ENCODE measurements at regions not wholly inside any gene's neighbourhood (a gene's known extent, or its start where the extent isn't known, plus 50 kb on each side); places are given as distances from the start of the nearest gene placed in this dataset.

GRCh38 chr6:79307321-79308036 is 73.0 kb upstream of the HMGN3 start:
- no peaks in the 10 kb centered on the region for H3K79me2 ChIP-seq (ENCODE audit: insufficient read depth, low read length)
- TF ChIP-seq EZH2phosphoT487 (IDR thresholded peaks at IDR 0.05; ENCODE audit: borderline replicate concordance) (no peak), CTCF (conservative IDR thresholded peaks at IDR 0.05; ENCODE audit: low read length) (no peak)
- H3K27me3 ChIP-seq (ENCODE audit: insufficient read depth, low read length, poor library complexity, severe bottlenecking), result no peaks in the 10 kb centered on the region
- H3K9ac ChIP-seq (ENCODE audit: low read depth, low read length, poor library complexity, severe bottlenecking), result no peak overlapping the region
- no peaks in the 10 kb centered on the region for H3K9me3 ChIP-seq (ENCODE audit: insufficient read depth, low read depth, low read length)
- H3K4me1 ChIP-seq (ENCODE audit: insufficient read depth, low read length, poor library complexity, severe bottlenecking), result no peaks in the 10 kb centered on the region
- H3K4me3 ChIP-seq (ENCODE audit: low read length, poor library complexity, severe bottlenecking), result no peak overlapping the region
- H3F3A ChIP-seq (ENCODE audit: low read depth), result no peaks in the 10 kb centered on the region
- no peaks in the 10 kb centered on the region for H4K20me1 ChIP-seq (ENCODE audit: insufficient read depth, low read length, poor library complexity, severe bottlenecking)
- H2AFZ ChIP-seq (ENCODE audit: low read length), result no peak overlapping the region
- H3K36me3 ChIP-seq (ENCODE audit: insufficient read depth, low read length), result no peaks in the 10 kb centered on the region
- H3K4me2 ChIP-seq (ENCODE audit: low read depth, low read length, poor library complexity, severe bottlenecking), result no peak overlapping the region
- no peaks in the 10 kb centered on the region for H3K9me2 ChIP-seq (replicated peaks; ENCODE audit: low read depth, low read length)

GRCh38 chr6:79305020-79305419 is 70.5 kb upstream of the HMGN3 start:
- Histone ChIP-seq H3K4me1 (ENCODE audit: insufficient read depth, low read length, poor library complexity, severe bottlenecking) (no peaks in the 10 kb centered on the region), H3K4me3 (ENCODE audit: low read length, poor library complexity, severe bottlenecking) (no peak overlapping the region), H3K4me2 (ENCODE audit: low read depth, low read length, poor library complexity, severe bottlenecking) (no peak overlapping the region), H4K20me1 (ENCODE audit: insufficient read depth, low read length, poor library complexity, severe bottlenecking) (no peaks in the 10 kb centered on the region), H3K9me3 (ENCODE audit: insufficient read depth, low read depth, low read length) (no peaks in the 10 kb centered on the region), H3K27me3 (ENCODE audit: insufficient read depth, low read length, poor library complexity, severe bottlenecking) (no peaks in the 10 kb centered on the region), H3K9me2 (replicated peaks; ENCODE audit: low read depth, low read length) (no peaks in the 10 kb centered on the region), H3K79me2 (ENCODE audit: insufficient read depth, low read length) (no peaks in the 10 kb centered on the region), H3K36me3 (ENCODE audit: insufficient read depth, low read length) (no peaks in the 10 kb centered on the region), H3K9ac (ENCODE audit: low read depth, low read length, poor library complexity, severe bottlenecking) (no peak overlapping the region), H2AFZ (ENCODE audit: low read length) (no peak overlapping the region), H3F3A (ENCODE audit: low read depth) (no peaks in the 10 kb centered on the region)
- TF ChIP-seq EZH2phosphoT487 (IDR thresholded peaks at IDR 0.05; ENCODE audit: borderline replicate concordance) (no peak), CTCF (conservative IDR thresholded peaks at IDR 0.05; ENCODE audit: low read length) (no peak)

- no peak overlapping the region for H3K9ac ChIP-seq (ENCODE audit: low read depth, low read length, poor library complexity, severe bottlenecking)
- TF ChIP-seq EZH2phosphoT487 (IDR thresholded peaks at IDR 0.05; ENCODE audit: borderline replicate concordance) (no peak), CTCF (conservative IDR thresholded peaks at IDR 0.05; ENCODE audit: low read length) (no peak)
- H3K79me2 ChIP-seq (ENCODE audit: insufficient read depth, low read length), result no peaks in the 10 kb centered on the region
- H2AFZ ChIP-seq (ENCODE audit: low read length), result no peak overlapping the region
- no peaks in the 10 kb centered on the region for H3K4me1 ChIP-seq (ENCODE audit: insufficient read depth, low read length, poor library complexity, severe bottlenecking)
- H3K27me3 ChIP-seq (ENCODE audit: insufficient read depth, low read length, poor library complexity, severe bottlenecking), result no peaks in the 10 kb centered on the region
- no peaks in the 10 kb centered on the region for H3K36me3 ChIP-seq (ENCODE audit: insufficient read depth, low read length)
- no peaks in the 10 kb centered on the region for H3K9me2 ChIP-seq (replicated peaks; ENCODE audit: low read depth, low read length)
- no peaks in the 10 kb centered on the region for H3F3A ChIP-seq (ENCODE audit: low read depth)
- H4K20me1 ChIP-seq (ENCODE audit: insufficient read depth, low read length, poor library complexity, severe bottlenecking), result no peaks in the 10 kb centered on the region
- no peaks in the 10 kb centered on the region for H3K9me3 ChIP-seq (ENCODE audit: insufficient read depth, low read depth, low read length)
- no peak overlapping the region for H3K4me2 ChIP-seq (ENCODE audit: low read depth, low read length, poor library complexity, severe bottlenecking)
- H3K4me3 ChIP-seq (ENCODE audit: low read length, poor library complexity, severe bottlenecking), result no peak overlapping the region
Observed at GRCh38 chr6:79302341-79302740, 67.9 kb upstream of the HMGN3 start.
